ENCODE measurements at regions not wholly inside any gene's neighbourhood (a gene's known extent, or its start where the extent isn't known, plus 50 kb on each side); places are given as distances from the start of the nearest gene placed in this dataset.

- TF ChIP-seq CTCF (conservative IDR thresholded peaks at IDR 0.05; ENCODE audit: low read depth, low read length) (no peak), EZH2 (IDR thresholded peaks at IDR 0.05; ENCODE audit: low read length, unreplicated experiment) (no peak), EZH2phosphoT487 (IDR thresholded peaks at IDR 0.05; ENCODE audit: borderline replicate concordance, low read length) (no peak)
Measured at GRCh38 chr6:74993136-74993535, 212.7 kb downstream of the COL12A1 start.
